Amygdala (tissue), 56 donors: ENCODE measurements at regions not wholly inside any gene's neighbourhood (a gene's known extent, or its start where the extent isn't known, plus 50 kb on each side); places are given as distances from the start of the nearest gene placed in this dataset.

Experiments
- DNase-seq, 56 donors: peaks; one replicate each; lab custom pipeline; 2025; lab: John Stamatoyannopoulos, UW

DNA sequence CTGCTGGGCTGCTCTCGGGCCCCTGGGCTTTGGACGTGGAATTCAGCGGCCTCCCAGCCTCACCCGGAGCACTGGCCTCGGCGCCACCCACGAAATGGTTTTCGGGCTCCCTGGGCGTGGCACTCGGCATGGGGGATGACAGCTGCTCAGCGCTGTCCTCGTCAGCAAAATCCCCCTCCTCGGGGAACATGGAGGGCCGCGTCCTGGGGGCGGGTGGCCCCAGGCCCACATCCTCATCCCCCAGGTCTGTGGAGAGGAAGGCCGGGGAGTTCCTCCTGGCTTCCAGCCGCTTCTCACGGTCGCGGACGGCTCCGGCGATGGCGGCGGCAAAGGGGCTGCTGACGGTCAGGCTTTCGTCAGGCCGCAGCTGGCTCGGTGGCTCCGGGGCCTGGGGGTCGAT is 88.4 kb downstream of the CTTN start:
- no peak for DNase-seq

DNA sequence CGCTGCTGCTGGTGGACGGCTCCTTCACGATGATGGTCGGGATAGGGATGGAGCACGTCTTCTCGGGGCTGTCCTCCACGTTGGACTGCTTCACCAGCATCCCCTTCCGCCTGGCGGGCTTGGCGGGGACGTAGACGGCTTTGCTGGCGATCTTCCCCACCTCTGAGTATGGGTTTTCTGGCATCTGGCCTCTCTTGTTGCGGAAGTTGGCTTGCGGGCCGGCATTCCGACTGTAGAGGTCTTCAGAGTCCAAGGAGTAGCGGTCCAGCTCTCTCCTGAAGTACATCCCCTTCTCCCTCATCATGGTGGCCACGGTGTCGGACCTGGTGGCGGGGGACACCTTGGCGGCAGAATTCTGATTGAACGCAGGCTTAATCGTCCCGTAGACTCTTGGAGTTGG is 88.8 kb downstream of the CTTN start:
- DNase-seq, result no peak

DNA sequence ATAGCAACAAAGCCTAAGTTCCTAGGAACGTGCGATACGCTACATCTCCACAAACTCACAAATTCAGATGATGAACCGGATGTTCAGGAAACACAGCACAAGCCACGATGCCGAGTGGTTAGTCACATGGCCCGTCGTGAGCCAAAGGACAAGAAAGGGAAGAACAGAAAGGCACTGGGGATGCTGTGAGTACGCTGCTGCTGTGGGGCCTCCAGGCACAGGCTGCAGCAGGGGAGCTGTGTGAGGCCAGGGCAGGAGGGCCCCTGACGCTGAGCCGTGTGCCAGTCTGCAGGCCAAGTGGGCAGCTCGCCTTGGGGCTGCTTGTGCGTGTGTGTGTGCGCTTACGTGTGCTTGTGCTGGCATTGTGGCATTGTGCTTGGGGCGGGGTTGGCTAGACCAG is 89.4 kb downstream of the CTTN start:
- DNase-seq, result peak in 1 of 56 donors; percentile 10

DNA sequence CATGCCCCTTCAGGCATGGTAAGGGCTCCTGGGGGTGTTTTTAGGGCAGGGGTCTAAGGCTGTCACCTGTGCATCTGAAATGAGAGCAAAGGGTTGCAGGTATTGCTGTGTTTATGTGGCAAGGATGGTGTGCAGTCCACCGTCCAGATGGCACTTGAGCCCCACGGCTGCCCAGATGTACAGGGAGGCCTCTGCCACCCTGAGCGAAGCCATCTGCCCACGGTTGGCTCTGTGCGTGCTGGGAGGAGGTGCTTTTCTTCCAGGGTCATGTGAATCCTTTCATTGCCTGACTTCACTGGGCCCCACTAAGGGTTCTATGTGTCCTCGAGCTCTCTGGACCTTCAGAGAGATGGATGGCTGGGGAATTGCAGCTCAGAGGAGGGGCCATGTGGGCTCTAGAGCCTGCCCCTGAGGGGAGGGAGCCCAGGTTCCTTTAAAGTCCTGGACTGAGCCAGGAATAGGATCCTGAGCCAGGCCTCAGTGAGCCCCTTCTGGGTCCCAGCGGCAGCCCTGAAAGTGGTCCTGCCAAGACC is 89.9 kb downstream of the CTTN start:
- DNase-seq, result no peak

DNA sequence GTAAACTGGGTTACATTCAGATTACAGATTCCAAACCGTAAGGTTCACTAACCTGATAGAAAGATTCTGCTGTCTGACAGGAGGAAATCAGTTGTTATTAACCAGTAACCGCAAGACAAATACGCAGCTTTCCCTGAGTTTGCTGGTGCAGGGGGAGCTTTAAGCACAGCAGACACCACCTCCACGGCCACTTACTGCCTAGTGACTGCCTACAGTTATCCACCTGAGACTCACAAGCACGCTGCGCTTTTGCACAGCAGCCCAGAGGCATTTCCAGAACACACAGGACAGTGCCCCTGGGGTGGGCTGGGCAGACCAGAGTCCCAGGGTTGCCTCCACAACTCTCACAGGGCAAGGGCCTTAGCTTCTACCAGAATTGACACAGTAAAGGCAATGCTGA is 90.9 kb downstream of the CTTN start:
- DNase-seq, result no peak

DNA sequence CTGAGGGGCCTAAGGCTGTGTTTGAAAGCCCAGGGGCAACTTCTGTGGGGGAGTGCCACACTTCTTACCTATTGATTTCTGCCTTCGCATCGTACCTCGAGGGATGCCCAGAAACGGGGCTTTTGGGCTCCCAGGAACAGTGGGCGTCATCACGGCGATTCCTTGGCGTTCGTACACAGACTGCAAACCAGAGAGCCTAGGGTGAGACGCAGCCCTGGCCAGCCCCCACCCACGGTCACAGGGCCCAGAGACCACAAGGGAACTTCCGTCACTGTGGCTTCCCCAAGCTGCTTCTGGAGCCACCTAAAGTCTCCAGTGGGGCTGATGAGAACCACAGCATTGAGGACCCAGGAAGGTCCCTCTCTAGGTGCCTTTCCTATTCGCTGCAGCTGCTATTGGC is 91.9 kb downstream of the CTTN start:
- DNase-seq, result no peak

DNA sequence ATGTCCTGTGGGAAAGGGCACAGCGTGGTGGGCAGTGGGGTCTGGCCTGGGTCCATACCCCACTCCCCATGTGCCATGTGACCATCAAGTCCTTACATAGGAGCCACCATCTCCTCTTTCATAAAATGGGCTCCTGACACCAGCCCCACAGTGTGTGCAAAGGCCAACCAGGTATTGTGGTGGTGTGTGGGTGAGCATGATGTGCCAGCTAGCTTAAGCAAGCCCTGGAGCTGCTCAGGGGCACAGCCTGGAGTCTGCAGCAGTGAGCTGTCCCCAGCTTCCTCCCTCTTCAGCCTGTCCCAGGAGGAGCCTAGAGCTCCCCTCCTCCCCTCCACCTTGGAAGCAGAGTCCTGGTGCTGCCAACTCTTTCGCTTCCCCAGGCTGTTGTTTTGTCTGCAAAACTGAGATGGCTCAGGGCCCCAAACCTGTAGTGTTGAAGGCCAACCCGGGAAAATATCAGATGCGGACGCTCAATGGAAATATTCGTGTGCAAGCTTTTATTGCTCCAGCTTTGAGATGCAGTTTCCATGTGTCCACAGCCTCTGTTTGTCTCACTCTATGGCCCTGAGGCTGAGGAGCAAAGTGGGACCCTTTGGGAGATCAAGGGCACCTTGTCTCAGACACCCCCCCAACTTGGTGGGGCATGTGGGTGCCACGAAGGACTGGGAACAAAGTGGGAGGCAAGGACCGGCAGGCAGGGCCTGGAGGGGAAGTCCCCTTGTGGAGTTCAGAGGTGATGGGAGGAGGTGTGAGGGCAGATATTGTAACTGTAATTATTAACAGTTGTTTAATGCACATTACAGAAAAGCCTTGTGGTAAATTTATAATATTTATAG is 92.6 kb downstream of the CTTN start:
- no peak for DNase-seq

DNA sequence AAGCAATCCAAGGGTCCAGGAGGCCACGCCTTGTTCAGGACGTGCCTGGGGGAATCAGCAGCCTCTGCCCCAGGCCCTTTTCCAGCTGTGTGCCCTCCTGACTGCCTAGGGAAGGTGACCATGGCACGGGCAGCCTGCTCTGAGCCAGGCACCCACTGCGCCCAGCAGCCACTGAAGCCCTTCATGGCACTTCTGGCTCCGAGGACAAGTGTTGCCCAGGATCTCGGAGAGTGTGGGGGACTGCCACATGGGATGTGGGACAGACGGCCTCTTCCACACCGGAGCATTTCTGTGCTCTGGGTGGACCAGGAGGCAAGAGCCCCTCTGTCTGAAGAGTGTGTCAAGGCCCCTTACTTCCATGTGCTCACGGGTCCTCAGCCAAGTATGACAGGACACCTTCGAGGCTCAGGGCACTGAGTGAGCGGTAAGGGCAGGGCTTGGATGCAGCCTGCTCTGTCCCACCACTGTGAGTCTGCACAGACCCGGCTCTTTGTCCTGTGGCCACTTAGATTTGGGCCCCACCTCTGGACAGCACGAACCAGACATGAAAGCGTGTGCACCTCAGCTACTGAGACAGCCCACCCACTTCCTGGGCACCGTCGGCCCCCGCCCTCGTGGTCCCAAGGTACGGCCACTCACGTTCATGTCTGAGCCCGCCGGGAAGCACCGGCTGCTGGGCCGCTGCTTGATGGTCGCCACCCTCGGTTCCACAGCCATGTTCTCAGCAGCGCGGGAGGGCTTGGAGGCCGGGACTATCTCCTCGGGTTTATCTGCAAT is 93.6 kb downstream of the CTTN start:
- DNase-seq, result no peak

DNA sequence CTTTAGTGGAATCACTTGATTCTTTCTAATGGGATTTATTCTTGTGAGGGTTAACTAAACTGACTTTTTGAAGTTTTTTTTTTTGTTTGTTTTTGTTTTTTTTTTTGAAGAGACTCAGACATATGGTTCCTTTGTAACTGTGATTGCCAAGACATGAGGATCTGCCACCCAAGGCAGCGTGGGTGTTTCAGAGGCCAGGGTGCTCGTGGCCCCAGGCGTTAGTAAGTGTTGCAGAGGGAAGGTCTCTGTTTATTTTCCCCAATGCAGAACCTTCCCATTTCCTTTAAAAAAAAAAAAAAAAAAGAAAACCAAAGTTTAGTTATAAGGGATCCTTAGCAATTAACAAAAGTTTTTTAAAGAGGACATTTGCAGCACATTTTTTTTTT is 94.8 kb downstream of the CTTN start:
- DNase-seq, result no peak

DNA sequence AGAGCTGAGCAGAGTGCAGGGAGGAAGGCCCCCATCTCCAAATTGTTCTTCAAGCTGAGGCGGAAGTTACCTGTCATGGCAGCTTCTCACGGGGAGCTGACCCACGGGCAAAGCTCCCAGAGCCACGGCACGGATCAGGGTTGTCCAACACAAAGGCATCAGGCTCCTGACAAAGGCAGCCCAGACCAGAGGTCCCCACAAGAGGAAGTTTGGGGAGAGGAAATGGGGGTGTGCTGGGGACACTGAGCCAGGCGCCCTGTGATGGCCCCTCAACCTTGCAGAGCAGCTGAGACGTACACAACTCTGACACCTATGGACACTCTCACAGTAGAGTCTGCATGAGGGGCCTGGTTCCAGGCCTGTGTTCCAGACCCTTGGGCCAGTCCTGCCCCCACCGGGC is 95.6 kb downstream of the CTTN start:
- no peak for DNase-seq

DNA sequence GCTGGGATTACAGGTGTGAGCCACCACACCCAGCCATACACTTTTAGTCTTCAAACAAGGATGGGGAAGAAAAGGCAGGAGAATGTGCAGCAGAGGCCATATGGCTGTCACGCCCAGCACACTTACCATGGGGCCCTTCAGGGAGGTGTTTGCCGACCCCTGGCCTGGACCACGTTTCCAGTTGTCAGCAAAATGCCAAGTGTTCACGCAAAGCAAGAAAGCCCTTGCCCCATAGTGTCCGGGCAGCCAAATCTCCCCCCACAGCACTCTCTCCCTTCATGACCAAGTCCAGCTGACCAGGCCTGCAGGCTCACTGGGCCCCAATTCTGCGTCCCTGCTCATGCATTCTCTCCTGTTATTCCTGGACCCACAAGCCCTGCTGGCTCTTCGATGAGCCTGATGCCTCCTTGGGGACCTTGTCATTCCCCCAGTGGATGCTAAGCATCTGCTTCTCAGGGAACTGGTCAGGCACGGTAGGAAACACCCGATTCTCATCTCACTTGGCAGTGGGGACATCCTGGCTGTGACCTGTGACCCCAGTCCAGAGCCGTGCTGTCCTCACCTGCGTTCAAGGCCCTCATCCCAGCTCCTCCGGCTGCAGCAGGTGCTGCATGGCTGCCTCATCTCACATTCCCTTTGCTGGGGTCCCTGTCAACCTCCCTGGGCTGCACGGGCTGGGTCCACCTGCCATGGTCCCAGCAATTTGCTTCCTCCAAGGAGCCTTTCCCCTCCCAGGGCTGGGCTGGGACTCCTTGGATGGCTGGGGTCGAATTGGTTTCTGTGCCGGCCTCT is 96.4 kb downstream of the CTTN start:
- DNase-seq, result no peak

DNA sequence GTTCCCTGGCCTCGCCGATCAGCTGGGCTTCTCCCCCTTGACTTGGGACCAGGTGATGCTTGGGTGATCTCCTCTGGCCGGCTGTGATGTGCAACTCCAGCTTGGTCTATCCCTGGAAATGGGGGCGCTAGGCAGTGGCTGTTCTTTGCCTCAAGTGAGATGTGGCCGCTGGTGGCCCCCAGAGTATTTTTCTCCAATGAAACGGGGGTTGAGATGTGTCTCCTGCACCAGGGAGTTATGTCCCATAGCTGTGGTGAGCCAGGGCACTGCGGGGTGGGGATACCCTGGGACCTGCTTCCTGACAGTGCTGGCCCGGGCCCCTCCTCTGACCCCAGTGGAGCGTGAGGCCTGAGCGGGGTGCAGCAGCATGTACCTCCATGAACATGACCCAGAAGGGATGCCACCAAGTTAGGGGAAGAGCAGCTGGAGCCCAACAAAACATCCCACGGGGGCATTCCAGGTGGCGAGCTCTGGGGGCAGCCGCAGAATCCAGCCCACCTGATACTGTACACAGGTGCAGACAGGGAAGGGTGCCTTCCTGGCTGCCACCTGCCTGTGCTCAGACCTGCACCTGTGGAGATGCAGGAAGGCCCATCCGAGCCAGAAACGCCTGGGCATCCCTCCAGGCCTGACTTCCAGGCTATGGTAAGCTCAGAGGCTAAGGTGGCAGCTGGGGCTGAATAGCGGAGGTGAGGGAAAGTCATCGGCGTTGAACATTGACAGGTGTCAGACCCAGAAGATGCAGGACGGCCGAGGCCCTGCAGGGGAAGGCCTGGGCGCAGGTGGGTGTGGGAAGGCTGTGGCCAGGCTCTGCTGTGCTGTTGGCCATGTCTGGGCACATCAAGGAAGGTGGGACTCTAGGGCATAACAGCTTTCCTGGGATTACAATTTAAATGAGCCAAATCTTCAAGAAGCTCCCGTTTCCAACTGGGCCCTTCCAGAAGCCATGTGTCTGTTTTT is 97.3 kb downstream of the CTTN start:
- no peak for DNase-seq

DNA sequence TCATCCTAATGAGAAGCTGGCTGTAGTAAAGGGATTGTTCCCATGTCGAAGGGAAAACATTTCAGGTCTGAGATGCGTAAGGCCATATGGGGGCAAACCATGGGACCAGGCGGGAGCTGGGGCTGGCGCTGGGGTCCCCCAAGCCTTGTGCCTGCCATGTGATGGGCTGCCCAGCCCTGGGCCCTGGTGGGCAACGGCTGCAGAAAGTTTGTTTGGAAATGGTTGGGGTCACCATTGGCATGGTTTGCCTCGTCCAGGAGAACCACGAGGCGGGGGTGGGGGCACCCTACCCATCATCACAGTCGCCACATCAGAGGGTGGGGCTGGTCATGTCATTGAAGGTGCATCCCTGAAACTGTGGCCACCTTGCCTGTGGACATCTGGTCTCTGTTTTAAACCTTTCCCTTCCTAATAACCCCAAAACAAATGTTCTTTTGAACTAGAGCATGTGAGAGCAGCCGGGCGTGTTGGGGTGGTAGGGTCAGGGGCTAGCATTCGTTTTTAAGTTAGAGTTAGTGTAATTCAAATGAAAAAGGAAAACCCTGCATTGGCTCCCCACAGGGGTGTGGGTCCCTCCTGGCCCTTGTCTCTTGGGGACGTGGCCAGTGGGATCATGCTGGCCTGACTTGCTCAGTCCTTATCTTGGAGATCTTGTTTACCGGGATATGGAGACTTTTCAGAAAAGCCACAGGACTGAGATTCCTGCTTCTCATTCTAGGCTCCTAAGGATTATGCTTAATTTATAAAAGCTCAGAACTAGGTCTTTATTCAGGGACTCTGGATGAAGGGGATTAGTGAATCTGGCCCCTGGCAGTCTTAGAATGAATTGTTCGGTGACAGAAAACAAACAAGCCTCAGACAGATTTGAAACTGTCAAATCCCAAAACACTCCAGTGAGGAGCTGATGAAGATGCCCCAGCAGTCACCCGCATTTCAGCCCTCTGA is 98.5 kb downstream of the CTTN start:
- DNase-seq, result no peak

DNA sequence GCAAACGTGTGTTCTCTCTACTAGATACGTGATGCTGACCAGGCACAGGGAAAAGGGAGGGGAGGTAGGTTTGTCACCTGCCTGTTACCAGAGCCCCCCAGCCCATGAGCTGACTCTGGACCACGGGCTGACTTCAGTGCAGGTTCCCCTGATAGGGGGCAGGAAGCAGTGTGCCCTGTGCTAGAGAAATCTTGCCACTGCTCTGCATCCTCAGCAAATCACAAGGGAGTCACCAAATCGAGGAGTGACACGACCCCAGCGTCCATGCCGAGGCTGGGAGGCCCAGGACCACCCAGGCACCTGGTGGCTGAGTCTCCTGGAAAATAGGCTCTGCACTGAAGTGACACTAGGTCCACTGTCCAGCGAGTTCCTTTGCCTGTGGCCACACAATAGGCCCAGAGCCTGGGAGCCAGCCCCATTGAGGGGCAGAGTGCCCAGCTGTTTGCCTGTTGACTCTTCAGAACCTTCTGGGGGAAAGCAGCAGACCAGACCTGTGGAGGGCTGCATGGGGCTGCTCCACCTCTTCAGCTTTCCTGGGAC is 99.3 kb downstream of the CTTN start:
- DNase-seq, result no peak

DNA sequence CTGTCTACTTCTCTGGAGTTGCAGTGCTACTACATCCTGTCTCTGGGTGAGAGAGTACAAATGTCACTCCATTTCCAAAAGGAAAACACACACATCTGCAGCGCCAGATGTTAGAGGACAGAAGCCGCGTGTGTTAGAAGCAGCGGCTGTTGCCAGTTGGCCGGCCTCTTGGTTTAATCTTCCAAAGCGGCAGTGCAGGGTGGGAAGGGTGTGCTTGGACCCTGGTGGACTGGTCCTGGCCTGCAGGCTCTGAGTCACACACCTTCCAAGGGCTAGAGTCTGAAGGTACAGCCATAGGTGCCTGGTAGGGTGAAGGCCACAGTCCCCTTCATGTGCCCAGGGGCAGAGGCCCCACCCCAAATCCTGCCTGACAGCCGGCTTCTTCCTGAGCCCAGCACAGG is 99.8 kb downstream of the CTTN start:
- DNase-seq, result no peak

DNA sequence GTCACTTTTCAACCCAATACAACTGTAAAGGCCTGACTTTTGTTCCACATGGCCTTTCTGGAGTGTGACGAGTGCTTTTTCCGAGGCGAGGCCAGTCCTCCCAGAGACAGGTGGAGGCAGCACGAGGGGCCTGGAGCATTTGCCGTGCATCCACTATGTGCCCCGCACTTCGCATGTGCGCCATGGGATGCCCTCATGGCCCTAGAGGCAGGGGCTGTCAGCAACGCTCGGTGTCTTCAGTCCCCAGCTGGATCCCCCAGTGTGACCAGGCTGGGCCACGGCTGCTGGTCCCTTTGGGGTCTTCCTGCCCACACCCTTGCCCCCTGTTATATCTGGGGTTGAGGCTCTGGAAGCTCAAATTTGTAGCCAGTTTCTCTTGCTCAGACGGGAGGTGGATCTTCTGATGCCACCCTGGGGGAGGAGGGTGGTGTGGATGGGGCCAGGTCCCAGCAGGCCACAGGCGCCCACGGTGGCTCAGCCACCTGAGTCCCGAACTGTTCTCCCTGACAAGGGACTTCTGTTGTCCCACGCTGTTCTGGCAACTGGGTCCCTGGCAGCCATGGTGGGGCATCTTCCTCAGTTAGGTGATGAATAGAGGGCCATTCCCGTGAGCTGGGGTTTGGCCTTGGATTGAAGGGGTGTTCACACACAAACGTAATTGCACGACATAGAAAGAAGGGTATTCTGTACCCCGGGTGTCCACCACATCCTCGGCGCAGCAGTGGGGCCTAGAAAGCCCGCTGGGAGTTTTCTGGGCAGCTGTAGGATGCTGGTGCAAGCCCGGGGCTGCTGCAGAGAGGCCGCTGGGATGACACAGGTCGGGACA is 100.9 kb downstream of the CTTN start:
- DNase-seq, result no peak

DNA sequence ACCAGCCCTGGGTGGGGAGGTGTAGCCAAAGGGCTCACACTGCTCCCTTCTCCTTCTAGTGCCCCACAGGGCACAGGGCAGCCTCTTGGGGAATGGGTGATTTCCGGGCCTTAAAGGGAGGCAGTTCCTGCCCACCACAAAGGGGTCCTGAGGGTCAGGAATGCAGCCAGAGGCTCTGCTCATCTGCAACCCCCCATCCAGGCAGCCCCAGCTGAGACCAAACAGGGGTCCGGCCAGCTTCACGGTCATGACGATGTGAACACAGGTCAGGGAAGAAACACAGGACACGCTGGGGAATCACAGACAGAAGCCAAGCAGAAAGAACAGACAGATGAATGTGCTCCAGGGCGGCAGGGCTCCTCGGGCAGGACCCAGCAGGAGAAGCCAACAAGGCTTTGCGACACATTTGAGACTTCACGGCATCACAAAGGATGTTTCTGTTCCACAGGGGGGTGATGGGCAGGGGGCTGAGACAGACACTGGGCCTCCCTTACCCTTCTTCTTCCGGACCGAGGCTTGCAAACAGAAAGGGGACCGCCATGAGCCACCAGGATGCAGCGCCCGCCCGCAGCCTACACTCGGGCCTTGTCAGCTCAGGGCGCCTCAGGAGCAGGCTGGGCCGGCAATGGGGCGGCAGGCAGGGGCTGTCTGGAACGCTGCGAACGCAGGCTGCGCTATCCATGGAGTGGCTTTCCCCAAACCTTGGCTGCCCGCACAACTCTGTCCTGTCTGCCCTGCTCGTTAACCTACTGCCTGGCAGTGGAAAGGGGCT is 101.9 kb downstream of the CTTN start:
- DNase-seq, result no peak
